MCF 10A (cell line): ENCODE measurements at regions not wholly inside any gene's neighbourhood (a gene's known extent, or its start where the extent isn't known, plus 50 kb on each side); places are given as distances from the start of the nearest gene placed in this dataset.

ENCODE experiments used
- BruUV-seq: library from RNA; stranded (reverse); fragments of 400-500 nt; replicated peaks from 2 replicates; lab custom pipeline; 2021; lab: Mats Ljungman, UMichigan
- CTCF ChIA-PET: fragments of 300-600 bp; sonication (Branson Sonifier 250); formaldehyde crosslinking; extraction: SDS; loops from one replicate; lab custom pipeline; 2021; ENCODE audit warnings: antibody characterized with exemption, inconsistent platforms; lab: Yijun Ruan, JAX
- POLR2A ChIA-PET: fragments of 300-600, 350-650 bp; sonication (Branson Sonifier 250); formaldehyde crosslinking; extraction: SDS; loops from one replicate; lab custom pipeline; 2020; ENCODE audit warnings: antibody characterized with exemption, inconsistent platforms; lab: Yijun Ruan, JAX
- DNase-seq: peaks from one replicate; pipeline ENCODE4 v3.0.0-alpha.2; 2018; ENCODE audit not compliant: unreplicated experiment
- H3K27ac Mint-ChIP-seq: one replicate; pipeline ENCODE4 v1.8.0; 2022; ENCODE audit warnings: mild to moderate bottlenecking, low read depth, mixed read lengths; ENCODE audit not compliant: unreplicated experiment
- H3K27me3 Mint-ChIP-seq: one replicate; pipeline ENCODE4 v1.8.0; 2022; ENCODE audit warnings: mixed read lengths; ENCODE audit not compliant: insufficient read depth, unreplicated experiment
- H3K36me3 Mint-ChIP-seq: one replicate; pipeline ENCODE4 v1.8.0; 2022; ENCODE audit warnings: mild to moderate bottlenecking, moderate library complexity, mixed read lengths; ENCODE audit not compliant: insufficient read depth, unreplicated experiment
- H3K4me1 Mint-ChIP-seq: one replicate; pipeline ENCODE4 v1.8.0; 2022; ENCODE audit warnings: mixed read lengths; ENCODE audit not compliant: insufficient read depth, unreplicated experiment
- H3K4me3 Mint-ChIP-seq: one replicate; pipeline ENCODE4 v1.8.0; 2022; ENCODE audit warnings: mild to moderate bottlenecking, moderate library complexity, mixed read lengths; ENCODE audit not compliant: unreplicated experiment
- H3K9me3 Mint-ChIP-seq: one replicate; pipeline ENCODE4 v1.8.0; 2022; ENCODE audit warnings: mixed read lengths; ENCODE audit not compliant: unreplicated experiment
- CTCF ChIP-seq: fragments of 200-600 bp; IDR thresholded peaks from one replicate; pipeline ENCODE4 v1.8.0; 2022; ENCODE audit warnings: antibody characterized with exemption, mild to moderate bottlenecking; ENCODE audit not compliant: unreplicated experiment
- intact Hi-C: fragments of 100-400 bp; cut with micrococcal nuclease; formaldehyde crosslinking; loops from 2 replicates; pipeline ENCODE4 v1.14.1; 2022

- intact Hi-C loops, result no loop called here
- Mint-ChIP-seq H3K4me3 (no peak overlapping the region), H3K36me3 (no peaks in the 10 kb centered on the region), H3K27ac (no peak overlapping the region), H3K4me1 (no peaks in the 10 kb centered on the region), H3K9me3 (no peaks in the 10 kb centered on the region), H3K27me3 (no peaks in the 10 kb centered on the region)
- CTCF ChIA-PET, result interaction anchor here (1.2 kb wide), 1 partner anchor 11 kb away, joined by 4 read pairs; no protein-coding TSS in a partner anchor
- POLR2A ChIA-PET, result no interaction called here
- no TSS peak for BruUV-seq
- no peak for DNase-seq
- no peak for TF ChIP-seq CTCF
Observed at GRCh38 chr20:52817981-52818380, 154.2 kb upstream of the TSHZ2 start.

- no peak for TF ChIP-seq CTCF
- no peaks in the 10 kb centered on the region for H3K4me1 Mint-ChIP-seq
- H3K36me3 Mint-ChIP-seq, result no peaks in the 10 kb centered on the region
- intact Hi-C loops, result no loop called here
- no peaks in the 10 kb centered on the region for H3K9me3 Mint-ChIP-seq
- BruUV-seq, result no TSS peak
- no peak for DNase-seq
- no peaks in the 10 kb centered on the region for H3K27me3 Mint-ChIP-seq
- POLR2A ChIA-PET, result interaction anchor here (0.7 to 1.1 kb wide), 2 partner anchors 9 to 33 kb away, joined by 3 read pairs; no protein-coding TSS in a partner anchor
- no peak overlapping the region for H3K4me3 Mint-ChIP-seq
- CTCF ChIA-PET, result interaction anchor here (0.8 kb wide), 1 partner anchor 84 kb away, joined by 3 read pairs; no protein-coding TSS in a partner anchor
- H3K27ac Mint-ChIP-seq, result no peak overlapping the region
Observed at GRCh38 chr20:52817511-52817910, 154.6 kb upstream of the TSHZ2 start.

- intact Hi-C loops, result no loop called here
- Mint-ChIP-seq H3K4me1 (no peaks in the 10 kb centered on the region), H3K36me3 (no peaks in the 10 kb centered on the region), H3K9me3 (no peaks in the 10 kb centered on the region), H3K4me3 (no peak overlapping the region), H3K27me3 (no peaks in the 10 kb centered on the region), H3K27ac (no peak overlapping the region)
- ChIA-PET CTCF (no interaction called here), POLR2A (no interaction called here)
- no peak for TF ChIP-seq CTCF
- no peak for DNase-seq
- no TSS peak for BruUV-seq
Observed at GRCh38 chr20:52814371-52814770, 157.8 kb upstream of the TSHZ2 start.

- no TSS peak for BruUV-seq
- ChIA-PET POLR2A (no interaction called here), CTCF (interaction anchor here (0.6 kb wide), 1 partner anchor 115 kb away, joined by 5 read pairs; no protein-coding TSS in a partner anchor)
- no peak for TF ChIP-seq CTCF
- intact Hi-C loops, result no loop called here
- no peaks in the 10 kb centered on the region for H3K4me1 Mint-ChIP-seq
- DNase-seq, result no peak
- no peaks in the 10 kb centered on the region for H3K36me3 Mint-ChIP-seq
- H3K4me3 Mint-ChIP-seq, result no peak overlapping the region
- no peak overlapping the region for H3K27ac Mint-ChIP-seq
- H3K9me3 Mint-ChIP-seq, result no peaks in the 10 kb centered on the region
- peaks cover under 1% of the 10 kb centered on the region for H3K27me3 Mint-ChIP-seq
Observed at GRCh38 chr20:52812231-52812847, 159.8 kb upstream of the TSHZ2 start.
